ENCODE measurements at regions not wholly inside any gene's neighbourhood (a gene's known extent, or its start where the extent isn't known, plus 50 kb on each side); places are given as distances from the start of the nearest gene placed in this dataset.

GRCh38 chr11:129279326-129280026 is 87.4 kb upstream of the ARHGAP32 start (continued):
- TF ChIP-seq ELF3 (CRISPR knock-in tag; IDR thresholded peaks at IDR 0.05) = 0 out of 2 replicates have a peak, but pooled peaks have one; percentile 10
- TF ChIP-seq ZNF569 (CRISPR knock-in tag; IDR thresholded peaks at IDR 0.05; ENCODE audit: borderline replicate concordance) = no peak
- no peak for TF ChIP-seq ZNF274 (CRISPR knock-in tag; IDR thresholded peaks at IDR 0.05)
- no peak for TF ChIP-seq ELF1 (CRISPR knock-in tag; IDR thresholded peaks at IDR 0.05)
- TF ChIP-seq ZNF724P (CRISPR knock-in tag; IDR thresholded peaks at IDR 0.05; ENCODE audit: borderline replicate concordance) = no peak
- TF ChIP-seq POGZ (CRISPR knock-in tag; IDR thresholded peaks at IDR 0.05) = no peak
- TF ChIP-seq HNF4A (CRISPR knock-in tag; IDR thresholded peaks at IDR 0.05) = no peak
- TF ChIP-seq PAWR (CRISPR knock-in tag; IDR thresholded peaks at IDR 0.05; ENCODE audit: borderline replicate concordance) = no peak
- TF ChIP-seq ZNF414 (CRISPR knock-in tag; IDR thresholded peaks at IDR 0.05) = no peak
- no peak for TF ChIP-seq PPARG (CRISPR knock-in tag; conservative IDR thresholded peaks at IDR 0.05)
- TF ChIP-seq HNRNPK (IDR thresholded peaks at IDR 0.05; ENCODE audit: low read depth, low read length, poor library complexity, severe bottlenecking) = no peak
- no peak for TF ChIP-seq SUZ12 (IDR thresholded peaks at IDR 0.05; ENCODE audit: low read depth, low read length)
- no peak for TF ChIP-seq TMF1 (CRISPR knock-in tag; IDR thresholded peaks at IDR 0.05; ENCODE audit: low read depth)
- TF ChIP-seq, protein P1, sequence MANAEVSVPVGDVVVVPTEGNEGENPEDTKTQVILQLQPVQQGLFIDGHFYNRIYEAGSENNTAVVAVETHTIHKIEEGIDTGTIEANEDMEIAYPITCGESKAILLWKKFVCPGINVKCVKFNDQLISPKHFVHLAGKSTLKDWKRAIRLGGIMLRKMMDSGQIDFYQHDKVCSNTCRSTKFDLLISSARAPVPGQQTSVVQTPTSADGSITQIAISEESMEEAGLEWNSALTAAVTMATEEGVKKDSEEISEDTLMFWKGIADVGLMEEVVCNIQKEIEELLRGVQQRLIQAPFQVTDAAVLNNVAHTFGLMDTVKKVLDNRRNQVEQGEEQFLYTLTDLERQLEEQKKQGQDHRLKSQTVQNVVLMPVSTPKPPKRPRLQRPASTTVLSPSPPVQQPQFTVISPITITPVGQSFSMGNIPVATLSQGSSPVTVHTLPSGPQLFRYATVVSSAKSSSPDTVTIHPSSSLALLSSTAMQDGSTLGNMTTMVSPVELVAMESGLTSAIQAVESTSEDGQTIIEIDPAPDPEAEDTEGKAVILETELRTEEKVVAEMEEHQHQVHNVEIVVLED (CRISPR knock-in tag; IDR thresholded peaks at IDR 0.05; ENCODE audit: borderline replicate concordance) = peak; percentile 35; the same call in 1 of the 2 replicates
- TF ChIP-seq ARID2 (CRISPR knock-in tag; IDR thresholded peaks at IDR 0.05; ENCODE audit: borderline replicate concordance) = no peak
- no peak for TF ChIP-seq XBP1 (CRISPR knock-in tag; IDR thresholded peaks at IDR 0.05)
- no peak for TF ChIP-seq MEIS1 (CRISPR knock-in tag; IDR thresholded peaks at IDR 0.05; ENCODE audit: borderline replicate concordance)
- TF ChIP-seq KMT2B (CRISPR knock-in tag; IDR thresholded peaks at IDR 0.05) = peak; percentile 32; the same call in 1 of the 2 replicates
- TF ChIP-seq FOXK1 (CRISPR knock-in tag; IDR thresholded peaks at IDR 0.05; ENCODE audit: borderline replicate concordance, low read depth) = no peak
- TF ChIP-seq ZNF101 (CRISPR knock-in tag; IDR thresholded peaks at IDR 0.05; ENCODE audit: borderline replicate concordance, low read depth) = no peak
- no peak for TF ChIP-seq CEBPB (IDR thresholded peaks at IDR 0.05; ENCODE audit: borderline replicate concordance, low read depth, low read length)
- TF ChIP-seq, protein P2, sequence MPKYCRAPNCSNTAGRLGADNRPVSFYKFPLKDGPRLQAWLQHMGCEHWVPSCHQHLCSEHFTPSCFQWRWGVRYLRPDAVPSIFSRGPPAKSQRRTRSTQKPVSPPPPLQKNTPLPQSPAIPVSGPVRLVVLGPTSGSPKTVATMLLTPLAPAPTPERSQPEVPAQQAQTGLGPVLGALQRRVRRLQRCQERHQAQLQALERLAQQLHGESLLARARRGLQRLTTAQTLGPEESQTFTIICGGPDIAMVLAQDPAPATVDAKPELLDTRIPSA (CRISPR knock-in tag; IDR thresholded peaks at IDR 0.05; ENCODE audit: borderline replicate concordance) = no peak
- TF ChIP-seq ZNF816 (CRISPR knock-in tag; IDR thresholded peaks at IDR 0.05; ENCODE audit: borderline replicate concordance) = no peak
- 0 out of 2 replicates have a peak, but pooled peaks have one; percentile 21 for TF ChIP-seq ZMYM4 (CRISPR knock-in tag; IDR thresholded peaks at IDR 0.05)
- no peak for TF ChIP-seq HINFP (CRISPR knock-in tag; IDR thresholded peaks at IDR 0.05; ENCODE audit: low read depth)
- no peak for TF ChIP-seq ZSCAN31 (CRISPR knock-in tag; IDR thresholded peaks at IDR 0.05; ENCODE audit: low read depth)
- peak; percentile 37; the same call in 1 of the 2 replicates for TF ChIP-seq ZBTB7A (CRISPR knock-in tag; IDR thresholded peaks at IDR 0.05)

Measured in HepG2 (cell line).